Hepatocyte (in vitro differentiated cells): ENCODE measurements at regions not wholly inside any gene's neighbourhood (a gene's known extent, or its start where the extent isn't known, plus 50 kb on each side); places are given as distances from the start of the nearest gene placed in this dataset.

Experiments used
- EZH2 ChIP-seq: fragments of 200-600 bp; sonication (generic); IDR thresholded peaks from 2 replicates; pipeline ENCODE4 v1.6.1; 2016; ENCODE audit warnings: antibody characterized with exemption, mild to moderate bottlenecking, borderline replicate concordance
- EZH2phosphoT487 ChIP-seq: fragments of 200-600 bp; sonication (generic); IDR thresholded peaks from one replicate; pipeline ENCODE4 v1.6.1; 2018; ENCODE audit warnings: antibody characterized with exemption, mild to moderate bottlenecking, low read depth, moderate library complexity; ENCODE audit not compliant: unreplicated experiment, severe bottlenecking
- TF ChIP-seq, protein P1 (sequence below): fragments of 200-600 bp; sonication (generic); IDR thresholded peaks from 2 replicates; pipeline ENCODE4 v1.5.1; 2016; ENCODE audit warnings: antibody characterized with exemption, mild to moderate bottlenecking; ENCODE audit not compliant: poor library complexity

DNA sequence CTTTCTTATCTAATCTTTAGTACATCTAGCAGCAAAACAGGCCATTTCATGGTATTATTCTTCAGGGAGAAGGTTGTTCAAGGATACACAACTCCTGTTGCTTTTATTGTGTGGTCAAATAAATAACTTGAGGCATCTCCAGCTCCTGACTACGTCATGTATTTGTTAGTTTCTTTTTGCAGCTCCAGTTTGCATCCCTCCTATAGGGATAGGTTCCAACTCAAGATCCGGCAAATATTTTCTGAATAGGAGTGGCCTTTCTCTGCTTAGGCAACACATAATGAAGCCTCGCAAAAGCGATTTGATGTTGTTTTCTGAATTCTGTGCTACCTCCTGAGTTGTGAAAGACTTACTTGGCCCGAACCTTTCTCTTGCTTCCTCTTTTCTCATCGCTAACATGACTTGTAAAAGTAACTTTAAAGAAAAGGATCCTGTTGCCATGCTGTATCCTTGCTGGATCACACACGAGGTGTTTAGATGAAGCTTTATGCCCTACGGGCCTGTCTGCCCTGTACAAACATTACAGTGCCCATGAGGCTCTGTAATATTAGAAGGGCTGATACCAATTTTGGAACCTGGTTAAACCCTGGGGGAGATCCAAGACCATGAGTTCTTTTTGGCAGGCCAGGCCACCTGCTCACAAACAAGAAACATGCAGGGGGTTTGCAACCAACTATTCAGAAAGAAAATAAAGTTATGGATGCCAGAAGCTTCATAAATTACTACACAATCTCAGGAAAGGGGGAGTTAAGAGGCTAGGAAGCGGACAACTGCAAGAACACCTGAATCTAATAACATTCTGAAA lies 149.8 kb upstream of the FGF10 start:
- TF ChIP-seq, protein P1, sequence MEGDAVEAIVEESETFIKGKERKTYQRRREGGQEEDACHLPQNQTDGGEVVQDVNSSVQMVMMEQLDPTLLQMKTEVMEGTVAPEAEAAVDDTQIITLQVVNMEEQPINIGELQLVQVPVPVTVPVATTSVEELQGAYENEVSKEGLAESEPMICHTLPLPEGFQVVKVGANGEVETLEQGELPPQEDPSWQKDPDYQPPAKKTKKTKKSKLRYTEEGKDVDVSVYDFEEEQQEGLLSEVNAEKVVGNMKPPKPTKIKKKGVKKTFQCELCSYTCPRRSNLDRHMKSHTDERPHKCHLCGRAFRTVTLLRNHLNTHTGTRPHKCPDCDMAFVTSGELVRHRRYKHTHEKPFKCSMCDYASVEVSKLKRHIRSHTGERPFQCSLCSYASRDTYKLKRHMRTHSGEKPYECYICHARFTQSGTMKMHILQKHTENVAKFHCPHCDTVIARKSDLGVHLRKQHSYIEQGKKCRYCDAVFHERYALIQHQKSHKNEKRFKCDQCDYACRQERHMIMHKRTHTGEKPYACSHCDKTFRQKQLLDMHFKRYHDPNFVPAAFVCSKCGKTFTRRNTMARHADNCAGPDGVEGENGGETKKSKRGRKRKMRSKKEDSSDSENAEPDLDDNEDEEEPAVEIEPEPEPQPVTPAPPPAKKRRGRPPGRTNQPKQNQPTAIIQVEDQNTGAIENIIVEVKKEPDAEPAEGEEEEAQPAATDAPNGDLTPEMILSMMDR: no peak
- TF ChIP-seq EZH2phosphoT487 (no peak), EZH2 (no peak)
